Calu3 (cell line): ENCODE measurements at regions not wholly inside any gene's neighbourhood (a gene's known extent, or its start where the extent isn't known, plus 50 kb on each side); places are given as distances from the start of the nearest gene placed in this dataset.
"Not testable (repeated sequence)": the region's sequence is repeated elsewhere in the genome, so short reads cannot be mapped to it uniquely, and the experiment has no call there.

ENCODE experiments used
- BruUV-seq: library from RNA; stranded (reverse); fragments of 400-500 nt; replicated peaks from 2 replicates; lab custom pipeline; 2021; lab: Mats Ljungman, UMichigan
- CTCF ChIA-PET: fragments of 300-600 bp; sonication (Branson Sonifier 250); formaldehyde crosslinking; loops from one replicate; lab custom pipeline; 2022; ENCODE audit warnings: antibody characterized with exemption; lab: Charles Lee
- DNase-seq: peaks from one replicate; pipeline ENCODE4 v3.0.0; 2022
- H3K27ac Mint-ChIP-seq: one replicate; pipeline ENCODE4 v1.8.0; 2022; ENCODE audit warnings: mixed read lengths; ENCODE audit not compliant: unreplicated experiment
- H3K27me3 Mint-ChIP-seq: one replicate; pipeline ENCODE4 v1.8.0; 2022; ENCODE audit warnings: mixed read lengths; ENCODE audit not compliant: unreplicated experiment
- H3K36me3 Mint-ChIP-seq: one replicate; pipeline ENCODE4 v1.8.0; 2022; ENCODE audit warnings: mild to moderate bottlenecking, moderate library complexity, mixed read lengths; ENCODE audit not compliant: insufficient read depth, unreplicated experiment
- H3K4me1 Mint-ChIP-seq: one replicate; pipeline ENCODE4 v1.8.0; 2022; ENCODE audit warnings: mild to moderate bottlenecking, low read depth, mixed read lengths; ENCODE audit not compliant: unreplicated experiment
- H3K4me3 Mint-ChIP-seq: one replicate; pipeline ENCODE4 v1.8.0; 2022; ENCODE audit warnings: mild to moderate bottlenecking, low read depth, moderate library complexity, mixed read lengths; ENCODE audit not compliant: unreplicated experiment
- H3K9me3 Mint-ChIP-seq: one replicate; pipeline ENCODE4 v1.8.0; 2022; ENCODE audit warnings: low read depth, mixed read lengths; ENCODE audit not compliant: unreplicated experiment
- intact Hi-C: fragments of 100-400 bp; cut with micrococcal nuclease; formaldehyde crosslinking; loops from one replicate; pipeline ENCODE4 v1.10.0; 2022; ENCODE audit not compliant: unreplicated experiment
- TF ChIP-seq, protein P1 (sequence below): fragments of 200-600 bp; IDR thresholded peaks from one replicate; pipeline ENCODE4 v1.8.0; 2022; ENCODE audit warnings: antibody characterized with exemption; ENCODE audit not compliant: unreplicated experiment

- intact Hi-C loops = no loop called here
- Mint-ChIP-seq H3K27me3 (no peaks in the 10 kb centered on the region), H3K4me3 (no peak overlapping the region), H3K27ac (no peak overlapping the region), H3K4me1 (no peaks in the 10 kb centered on the region), H3K9me3 (no peaks in the 10 kb centered on the region), H3K36me3 (no peaks in the 10 kb centered on the region)
- CTCF ChIA-PET = no interaction called here
- BruUV-seq = no TSS peak
- DNase-seq = no peak
- TF ChIP-seq, protein P1, sequence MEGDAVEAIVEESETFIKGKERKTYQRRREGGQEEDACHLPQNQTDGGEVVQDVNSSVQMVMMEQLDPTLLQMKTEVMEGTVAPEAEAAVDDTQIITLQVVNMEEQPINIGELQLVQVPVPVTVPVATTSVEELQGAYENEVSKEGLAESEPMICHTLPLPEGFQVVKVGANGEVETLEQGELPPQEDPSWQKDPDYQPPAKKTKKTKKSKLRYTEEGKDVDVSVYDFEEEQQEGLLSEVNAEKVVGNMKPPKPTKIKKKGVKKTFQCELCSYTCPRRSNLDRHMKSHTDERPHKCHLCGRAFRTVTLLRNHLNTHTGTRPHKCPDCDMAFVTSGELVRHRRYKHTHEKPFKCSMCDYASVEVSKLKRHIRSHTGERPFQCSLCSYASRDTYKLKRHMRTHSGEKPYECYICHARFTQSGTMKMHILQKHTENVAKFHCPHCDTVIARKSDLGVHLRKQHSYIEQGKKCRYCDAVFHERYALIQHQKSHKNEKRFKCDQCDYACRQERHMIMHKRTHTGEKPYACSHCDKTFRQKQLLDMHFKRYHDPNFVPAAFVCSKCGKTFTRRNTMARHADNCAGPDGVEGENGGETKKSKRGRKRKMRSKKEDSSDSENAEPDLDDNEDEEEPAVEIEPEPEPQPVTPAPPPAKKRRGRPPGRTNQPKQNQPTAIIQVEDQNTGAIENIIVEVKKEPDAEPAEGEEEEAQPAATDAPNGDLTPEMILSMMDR = no peak
Measured at GRCh38 chr13:64127192-64127591, 2711.5 kb upstream of the PCDH20 start.

- H3K4me1 Mint-ChIP-seq, CTCF ChIA-PET, H3K27ac Mint-ChIP-seq, H3K4me3 Mint-ChIP-seq, H3K27me3 Mint-ChIP-seq, BruUV-seq, H3K36me3 Mint-ChIP-seq, DNase-seq, intact Hi-C loops, H3K9me3 Mint-ChIP-seq: not testable (repeated sequence)
Measured at GRCh38 chr13:64121023-64121709, 2705.5 kb upstream of the PCDH20 start.

GRCh38 chr13:64099994-64100393 is 2684.3 kb upstream of the PCDH20 start:
- DNase-seq = no peak
- H3K4me3 Mint-ChIP-seq = no peak overlapping the region
- no peaks in the 10 kb centered on the region for H3K4me1 Mint-ChIP-seq
- H3K27me3 Mint-ChIP-seq = no peaks in the 10 kb centered on the region
- H3K36me3 Mint-ChIP-seq = no peaks in the 10 kb centered on the region
- no peak overlapping the region for H3K27ac Mint-ChIP-seq
- CTCF ChIA-PET = no interaction called here
- H3K9me3 Mint-ChIP-seq = peaks cover 3% of the 10 kb centered on the region
- intact Hi-C loops = loop anchor here (10.0 kb wide), 1 partner anchor 885 kb away; no protein-coding TSS in a partner anchor
- TF ChIP-seq, protein P1 = no peak
- BruUV-seq = no TSS peak

DNA sequence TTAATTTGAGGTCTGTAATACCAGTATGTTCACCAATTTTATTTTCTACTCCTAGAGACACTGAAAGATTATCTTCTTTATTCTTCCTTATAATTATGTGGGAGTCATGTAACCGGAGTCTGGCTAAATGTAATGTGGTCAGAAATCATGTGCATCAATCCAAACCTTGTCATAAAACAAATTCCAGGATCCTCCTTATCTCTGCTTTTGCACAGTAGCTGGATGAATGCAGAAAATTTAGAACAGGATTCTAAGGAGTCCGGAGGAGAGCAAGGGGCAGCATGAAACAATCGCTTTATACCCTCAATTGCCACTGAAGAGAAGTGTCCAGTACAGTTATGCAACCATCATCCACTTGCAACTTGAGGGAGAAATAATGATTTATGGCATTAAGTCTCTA is 2674.7 kb upstream of the PCDH20 start:
- CTCF ChIA-PET = no interaction called here
- no peak for DNase-seq
- H3K4me3 Mint-ChIP-seq = no peak overlapping the region
- no peaks in the 10 kb centered on the region for H3K4me1 Mint-ChIP-seq
- no peaks in the 10 kb centered on the region for H3K27me3 Mint-ChIP-seq
- H3K27ac Mint-ChIP-seq = no peak overlapping the region
- TF ChIP-seq, protein P1 = no peak
- H3K36me3 Mint-ChIP-seq = no peaks in the 10 kb centered on the region
- intact Hi-C loops = loop anchor here (10.0 kb wide), 1 partner anchor 876 kb away; no protein-coding TSS in a partner anchor
- H3K9me3 Mint-ChIP-seq = peaks cover 8% of the 10 kb centered on the region
- no TSS peak for BruUV-seq

DNA sequence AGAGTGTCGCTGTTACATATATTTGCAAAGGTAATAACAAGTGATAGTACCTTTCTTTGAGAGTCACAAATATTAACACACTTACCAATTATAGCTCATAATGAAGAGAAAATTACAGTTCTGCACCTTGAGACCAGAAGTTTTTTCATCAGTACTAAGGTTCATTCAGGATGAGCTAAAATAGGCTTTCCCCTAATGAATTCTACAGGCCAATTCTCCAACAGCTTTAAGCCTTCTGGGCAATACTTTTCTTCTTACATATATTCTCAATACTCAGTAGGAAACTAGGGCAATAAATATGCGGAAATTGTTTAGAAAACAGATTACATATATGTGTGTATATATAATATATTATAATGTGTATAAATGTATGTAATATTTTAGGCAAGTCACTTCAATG is 2672.8 kb upstream of the PCDH20 start:
- Mint-ChIP-seq H3K27me3 (no peaks in the 10 kb centered on the region), H3K36me3 (no peaks in the 10 kb centered on the region), H3K4me3 (no peak overlapping the region), H3K27ac (no peak overlapping the region), H3K4me1 (no peaks in the 10 kb centered on the region), H3K9me3 (peaks cover 4% of the 10 kb centered on the region)
- TF ChIP-seq, protein P1 = no peak
- no peak for DNase-seq
- intact Hi-C loops = no loop called here
- BruUV-seq = no TSS peak
- CTCF ChIA-PET = no interaction called here
